ENCODE measurements at regions not wholly inside any gene's neighbourhood (a gene's known extent, or its start where the extent isn't known, plus 50 kb on each side); places are given as distances from the start of the nearest gene placed in this dataset.
"Not testable (repeated sequence)": the region's sequence is repeated elsewhere in the genome, so short reads cannot be mapped to it uniquely, and the experiment has no call there.

DNA sequence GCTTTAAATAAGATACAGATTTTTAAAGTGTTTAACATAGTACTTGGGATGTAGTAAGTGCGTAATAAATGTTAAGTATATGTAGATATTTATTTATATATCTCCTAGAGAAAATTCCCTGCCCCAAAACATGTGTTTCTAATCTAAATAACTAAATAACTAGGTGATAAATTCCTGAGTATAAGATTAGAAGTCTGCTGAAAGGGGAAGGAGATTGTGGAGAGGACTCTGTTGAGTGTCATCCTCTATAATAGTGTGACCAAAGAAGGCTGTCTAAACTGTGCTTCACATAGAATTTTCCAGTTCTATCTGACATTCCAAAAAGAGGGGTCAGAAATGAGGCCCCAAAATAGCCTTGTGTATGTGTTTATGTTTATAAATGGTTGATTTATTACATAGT lies 590.5 kb upstream of the ADAMTS5 start:
- no peak for DNase-seq

DNA sequence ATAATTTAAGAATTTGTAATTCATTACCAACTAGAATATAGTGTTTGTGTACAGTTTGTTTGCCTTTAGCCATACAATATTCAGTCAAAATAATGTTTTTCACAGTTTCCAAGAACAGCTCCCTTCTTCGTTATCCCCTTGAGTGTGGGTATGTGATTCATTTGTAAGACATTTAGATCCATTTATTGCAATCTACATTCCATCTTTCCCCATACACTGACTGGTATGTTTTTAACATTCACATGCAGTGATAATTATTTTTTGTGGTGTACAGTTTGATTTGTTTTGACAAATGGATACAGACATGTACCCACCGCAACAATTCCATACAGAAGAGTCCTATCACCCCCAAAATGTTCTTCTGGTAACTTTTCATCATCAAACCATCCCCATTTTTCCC lies 589.1 kb upstream of the ADAMTS5 start:
- no peak for DNase-seq

DNA sequence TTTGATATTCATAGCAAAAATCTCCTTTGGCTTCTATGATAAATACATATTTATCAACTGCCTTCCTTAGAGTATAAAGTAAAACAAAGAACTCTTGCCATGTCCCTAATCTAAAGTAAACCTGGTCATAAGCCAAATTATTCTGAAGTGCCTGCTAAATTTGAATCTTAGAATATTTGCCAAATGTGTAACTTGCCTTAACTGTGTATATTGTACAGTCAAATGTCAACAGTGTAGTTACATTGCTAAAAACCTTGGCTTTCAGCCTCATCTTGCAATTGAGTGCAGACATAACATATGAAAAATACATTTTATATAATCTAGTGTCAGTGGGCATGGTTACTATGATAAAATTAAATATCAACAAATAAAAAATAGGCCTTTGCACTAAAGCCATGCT lies 583.4 kb upstream of the ADAMTS5 start:
- no peak for DNase-seq

DNA sequence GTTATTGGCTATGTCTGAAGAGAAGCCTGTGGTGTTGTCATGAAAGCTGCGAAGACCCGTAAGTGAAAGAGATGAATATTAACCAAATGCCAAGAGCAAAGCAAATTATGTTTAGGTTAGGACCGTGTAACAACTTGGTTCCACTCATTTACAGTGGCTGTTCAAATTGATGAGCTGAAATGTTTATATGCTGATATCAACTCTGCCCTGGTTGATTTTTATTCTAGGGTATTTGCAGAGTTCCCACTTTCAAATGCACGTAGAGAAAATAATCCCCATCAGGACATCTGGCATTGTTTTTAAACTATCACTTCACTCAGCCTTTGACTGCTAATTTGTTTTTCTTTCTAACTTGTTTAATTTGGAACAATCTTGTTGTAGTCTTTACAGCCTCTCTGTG lies 581.6 kb upstream of the ADAMTS5 start:
- no peak for DNase-seq

DNA sequence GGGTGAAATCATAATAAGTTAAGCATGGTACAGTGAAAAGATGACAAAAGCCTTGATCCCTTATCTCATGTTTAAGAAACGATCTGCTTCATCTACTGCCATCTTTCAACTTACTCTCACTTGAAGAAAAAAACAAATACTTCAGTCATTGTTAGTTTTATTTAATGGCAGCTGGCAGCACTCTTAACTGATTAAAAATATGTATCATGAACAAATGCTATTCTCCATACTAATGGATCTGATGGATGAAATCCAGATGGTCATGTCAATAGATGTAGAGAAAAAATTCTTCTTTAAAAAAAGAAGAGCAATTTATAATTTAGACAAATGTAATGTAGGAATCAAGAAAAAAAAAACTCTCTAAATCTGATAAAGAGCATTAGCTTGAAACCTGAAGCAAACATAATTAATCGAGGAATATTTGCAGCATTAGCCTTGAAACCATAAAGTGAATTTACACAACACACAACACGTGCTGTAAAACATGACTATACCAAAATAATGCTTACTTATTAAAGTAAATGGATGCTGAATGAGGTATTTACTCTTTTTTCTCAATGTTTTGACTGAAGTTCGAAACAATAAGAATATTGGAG lies 579.0 kb upstream of the ADAMTS5 start:
- DNase-seq, result no peak

DNA sequence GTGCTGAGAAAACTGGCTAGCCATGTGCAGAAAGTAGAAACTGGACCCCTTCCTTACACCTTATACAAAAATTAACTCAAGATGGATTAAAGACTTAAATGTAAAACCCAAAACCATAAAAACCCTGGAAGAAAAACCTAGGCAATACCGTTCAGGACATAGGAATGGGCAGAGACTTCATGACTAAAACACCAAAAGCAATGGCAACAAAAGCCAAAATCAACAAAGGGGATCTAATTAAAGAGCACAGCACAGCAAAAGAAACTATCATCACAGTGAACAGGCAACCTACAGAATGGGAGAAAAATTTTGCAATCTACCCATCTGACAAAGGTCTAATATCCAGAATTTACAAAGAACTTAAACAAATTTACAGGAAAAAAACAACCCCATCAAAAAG lies 575.2 kb upstream of the ADAMTS5 start:
- DNase-seq, result not testable (repeated sequence)

DNA sequence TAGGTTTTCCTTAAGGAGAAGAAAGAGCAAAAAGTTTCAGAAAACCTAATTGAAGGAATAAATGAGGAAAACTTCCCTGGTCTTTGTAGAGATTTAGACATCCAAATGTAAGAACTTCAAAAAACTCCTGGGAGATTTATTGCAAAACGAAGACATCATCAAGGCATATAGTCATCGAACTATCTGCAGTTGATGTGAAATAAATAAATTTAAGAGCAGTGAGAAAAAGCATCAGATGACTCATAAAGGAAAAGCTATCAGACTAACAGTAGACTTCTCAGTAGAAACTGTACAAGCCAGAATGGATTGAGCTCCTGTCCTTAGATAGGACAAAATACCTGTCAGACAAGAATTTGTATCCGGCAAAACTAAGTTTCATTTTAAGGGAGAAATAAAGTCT lies 569.4 kb upstream of the ADAMTS5 start:
- DNase-seq, result no peak

DNA sequence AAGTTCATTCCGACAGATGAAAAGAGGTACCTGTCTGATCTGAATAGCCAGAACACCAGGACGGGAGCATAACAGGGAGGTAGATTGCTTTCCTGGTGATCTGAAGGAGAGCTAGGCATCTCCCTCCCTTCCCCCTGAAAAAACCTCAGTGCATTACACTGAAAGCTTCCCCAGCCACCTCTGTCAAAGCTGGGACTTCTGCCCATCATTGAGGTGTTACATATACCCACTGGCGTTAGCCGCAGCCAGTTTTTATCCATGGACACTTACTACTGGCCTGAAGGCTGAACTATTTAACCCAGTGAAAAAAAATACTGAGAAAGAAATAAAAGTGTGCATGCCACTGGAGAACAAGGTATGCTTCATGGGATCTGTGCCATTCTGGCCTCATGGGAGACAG lies 568.3 kb upstream of the ADAMTS5 start:
- DNase-seq, result no peak

DNA sequence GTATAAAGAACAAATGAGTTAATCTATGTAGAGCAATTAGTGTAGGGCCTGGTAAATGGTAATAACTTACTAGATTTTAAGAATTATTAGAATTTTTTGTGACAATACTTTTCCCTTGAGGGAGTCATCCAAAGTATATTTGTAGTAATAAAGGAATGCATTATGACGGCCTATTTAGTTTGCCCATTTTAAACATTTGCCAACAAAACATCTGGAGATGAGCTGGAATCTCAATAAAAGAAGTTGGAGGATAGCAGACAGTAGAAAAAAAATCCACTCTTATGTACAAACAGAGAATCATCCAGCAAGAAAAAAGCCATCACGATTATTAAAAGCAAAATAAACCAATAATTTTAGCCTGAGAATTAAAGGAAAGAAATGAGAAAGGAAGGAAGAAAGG lies 567.3 kb upstream of the ADAMTS5 start:
- DNase-seq, result peak; percentile 3

DNA sequence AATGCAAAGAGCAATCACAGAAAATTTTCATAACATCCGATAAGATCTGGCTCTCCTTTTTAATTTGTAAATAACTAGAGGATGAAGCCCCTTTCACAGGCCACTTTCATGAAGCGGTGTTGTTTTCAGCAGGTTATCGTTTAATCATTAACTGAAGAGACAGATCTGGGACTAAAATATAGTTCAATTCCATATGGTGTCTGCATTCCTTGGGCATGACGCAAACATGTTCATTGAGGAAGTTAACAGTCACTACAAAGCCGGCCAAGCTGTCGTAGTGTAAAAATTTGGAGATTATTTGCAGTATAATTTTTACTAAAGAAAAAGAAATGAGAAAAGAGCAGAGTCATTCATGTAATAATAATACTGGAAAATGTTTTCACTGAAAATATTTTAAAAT lies 565.2 kb upstream of the ADAMTS5 start:
- peak; percentile 44 for DNase-seq

DNA sequence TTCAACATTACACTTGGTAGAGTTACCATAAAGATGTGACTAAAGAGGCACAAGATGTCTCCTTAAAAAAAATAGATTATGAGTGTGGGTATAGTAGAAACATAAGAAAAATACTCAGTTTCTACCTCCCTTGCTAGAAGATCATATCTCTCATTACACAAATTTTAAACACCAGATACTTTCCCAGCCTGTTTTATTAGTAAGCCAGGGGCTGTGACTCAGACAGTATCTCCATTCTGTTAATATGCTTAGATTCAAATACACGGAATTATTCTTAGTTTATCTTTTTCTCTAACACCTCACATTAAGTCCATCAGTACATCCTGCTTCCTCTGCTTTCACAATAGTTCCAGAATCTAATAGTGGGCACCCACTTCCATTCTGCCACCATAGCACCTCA lies 561.8 kb upstream of the ADAMTS5 start:
- no peak for DNase-seq

DNA sequence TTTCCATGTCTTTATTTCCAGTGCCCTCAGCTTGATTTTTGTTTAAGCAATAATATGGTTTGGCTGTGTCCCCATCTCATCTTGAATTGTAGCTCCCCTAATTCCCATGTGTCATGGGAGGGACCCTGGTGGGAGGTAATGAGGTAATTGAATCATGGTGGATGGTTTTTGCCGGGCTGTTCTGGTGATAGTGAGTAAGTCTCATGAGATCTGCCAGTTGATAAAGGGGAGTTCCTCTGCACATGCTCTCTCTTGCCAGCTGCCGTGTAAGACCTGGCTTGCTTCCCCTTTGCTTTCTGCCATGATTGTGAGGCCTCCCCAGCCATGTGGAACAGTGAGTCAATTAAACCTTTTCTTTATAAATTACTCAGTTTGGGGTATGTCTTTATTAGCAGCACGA lies 559.6 kb upstream of the ADAMTS5 start:
- DNase-seq, result no peak

DNA sequence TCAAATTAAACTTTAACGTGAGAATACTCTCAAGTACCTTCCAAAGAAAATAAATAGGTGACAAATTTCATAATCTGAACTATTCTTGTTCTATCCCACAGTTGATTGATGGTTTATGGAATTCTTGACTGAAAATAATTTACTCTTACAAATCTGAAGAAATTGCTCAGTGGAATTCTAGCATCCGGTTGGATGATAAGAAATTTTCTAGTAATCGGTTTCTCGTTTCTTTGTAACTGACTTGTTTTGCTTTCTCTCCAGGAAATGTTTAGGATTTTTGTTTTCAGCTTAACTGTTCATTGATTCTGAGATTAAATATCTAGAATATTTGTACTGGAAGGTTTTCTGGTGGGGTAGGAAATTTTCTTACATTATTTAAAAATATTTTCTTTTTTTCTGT lies 558.9 kb upstream of the ADAMTS5 start:
- DNase-seq, result no peak

DNA sequence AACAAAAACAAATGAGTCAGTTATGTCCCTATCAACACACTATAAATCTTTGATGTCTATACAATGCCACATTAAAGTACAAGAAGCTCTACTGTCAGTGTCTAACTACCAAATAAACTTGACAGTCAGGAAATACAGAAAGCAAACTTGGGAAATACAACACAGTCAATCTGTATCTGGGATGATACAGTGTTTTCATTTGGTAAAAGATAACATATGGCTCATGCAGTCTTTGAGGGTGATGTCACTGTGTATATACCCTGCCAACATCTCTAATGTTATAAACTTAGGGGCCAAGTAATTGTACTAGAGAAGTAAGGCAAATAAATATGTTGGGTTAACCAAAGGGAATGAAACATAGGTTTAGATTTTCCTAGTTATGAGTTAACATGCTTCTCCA lies 552.5 kb upstream of the ADAMTS5 start:
- peak; percentile 95 for DNase-seq

DNA sequence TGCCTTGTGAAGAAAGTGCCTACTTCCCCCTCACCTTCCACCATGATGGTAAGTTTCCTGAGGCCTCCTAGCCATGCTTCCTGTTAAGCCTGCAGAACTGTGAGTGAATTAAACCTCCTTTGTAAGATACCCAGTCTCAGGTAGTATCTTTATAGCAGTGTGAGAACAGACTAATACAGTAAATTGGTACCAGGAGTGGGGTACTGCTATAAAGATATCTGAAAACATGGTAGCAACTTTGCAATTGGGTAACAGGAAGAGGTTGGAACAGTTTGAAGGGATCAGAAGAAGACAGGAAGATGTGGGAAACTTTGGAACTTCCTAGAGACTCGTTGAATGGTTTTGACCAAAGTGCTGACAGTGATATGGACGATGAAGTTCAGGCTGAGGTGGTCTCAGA lies 550.3 kb upstream of the ADAMTS5 start:
- DNase-seq, result not testable (repeated sequence)

DNA sequence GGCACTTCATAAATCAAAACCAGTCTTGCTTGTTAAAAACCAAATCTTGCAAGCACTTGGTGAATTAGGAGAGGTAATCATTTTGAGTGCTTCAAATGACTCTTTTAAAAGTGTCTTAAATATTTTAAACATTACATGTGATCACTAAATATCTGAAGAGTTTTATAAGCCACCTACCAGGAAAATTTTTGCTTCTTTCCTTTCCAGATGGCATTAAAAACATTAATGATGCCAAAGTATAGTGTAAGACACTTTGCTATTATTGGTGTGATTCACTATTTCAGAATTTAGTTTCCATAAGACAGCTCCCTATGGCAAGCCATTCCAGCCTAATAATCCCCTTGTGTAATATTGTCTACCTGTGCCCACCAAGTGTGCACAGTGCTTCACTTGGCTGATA lies 548.8 kb upstream of the ADAMTS5 start:
- DNase-seq, result no peak

DNA sequence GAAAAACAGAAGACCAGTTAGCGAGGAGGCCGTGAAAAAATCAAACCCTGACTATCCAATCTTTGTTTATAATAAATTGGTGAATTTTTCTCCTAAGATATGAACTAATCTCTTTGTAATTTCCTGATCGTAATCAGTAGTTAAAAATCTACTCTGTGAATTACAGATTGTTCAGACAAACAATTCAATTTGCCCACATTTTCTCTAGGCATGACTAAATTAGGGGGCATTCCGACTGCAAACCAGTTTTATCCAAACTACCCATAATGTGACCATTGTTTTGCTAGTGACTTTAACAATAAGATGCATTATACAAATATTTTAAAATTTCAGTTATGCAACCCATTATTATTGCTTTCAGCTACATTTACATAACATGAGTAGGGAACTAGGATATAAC lies 546.9 kb upstream of the ADAMTS5 start:
- no peak for DNase-seq

DNA sequence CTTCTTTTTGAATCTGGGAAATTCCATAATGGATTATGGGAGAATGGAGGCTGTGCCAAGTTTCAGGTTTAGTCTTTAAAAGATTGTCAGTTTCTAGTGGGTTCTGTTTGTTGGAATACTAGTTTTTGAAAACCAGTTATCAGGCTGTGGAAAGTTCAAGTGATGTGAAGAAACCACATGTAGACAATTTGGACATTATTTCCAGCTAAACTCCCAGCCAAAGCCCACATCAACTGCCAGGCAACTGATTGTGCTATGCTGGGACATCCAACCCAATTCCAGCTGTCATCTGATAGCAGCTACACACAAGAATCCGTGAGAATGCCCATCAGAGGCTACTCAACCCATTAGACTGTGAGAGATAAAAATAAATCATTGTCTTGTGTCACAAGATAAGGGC lies 546.1 kb upstream of the ADAMTS5 start:
- no peak for DNase-seq

DNA sequence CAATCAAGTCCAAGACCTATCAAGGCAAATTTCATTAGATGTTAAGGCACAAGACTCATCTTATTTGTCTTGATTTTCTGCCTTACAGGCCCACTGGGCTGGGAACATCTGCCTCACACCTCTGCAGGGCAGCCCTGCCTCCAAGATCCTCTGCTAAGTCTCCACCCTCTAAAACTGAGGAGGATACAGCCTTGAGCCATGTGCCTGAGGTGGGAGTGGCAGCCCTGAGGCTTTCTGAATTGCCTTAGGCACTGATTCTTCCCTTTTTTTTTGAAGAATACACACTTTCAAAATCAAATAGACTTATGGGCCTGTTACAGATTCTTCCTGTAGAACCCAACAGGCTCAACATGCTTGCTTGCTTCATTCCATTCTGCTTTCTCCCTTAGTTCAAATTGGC lies 544.3 kb upstream of the ADAMTS5 start:
- DNase-seq, result no peak

DNA sequence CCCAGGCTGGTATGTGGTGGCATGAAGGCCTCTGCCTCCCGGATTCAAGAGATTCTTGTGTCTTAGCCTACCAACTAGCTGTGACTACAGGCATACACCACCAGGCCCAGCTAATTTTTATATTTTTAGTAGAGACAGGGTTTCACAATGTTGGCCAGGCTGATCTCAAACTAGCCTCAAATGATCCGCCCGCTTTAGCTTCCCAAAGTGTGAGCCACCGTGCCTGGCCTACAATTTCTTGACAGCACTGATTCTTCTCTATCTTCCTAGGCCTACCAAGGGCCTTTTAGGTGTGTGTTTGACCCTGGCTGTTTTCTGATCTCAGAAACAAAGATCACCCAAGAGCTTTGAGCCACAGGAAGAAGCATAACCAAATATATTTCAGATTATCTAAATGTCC lies 540.8 kb upstream of the ADAMTS5 start:
- DNase-seq, result no peak

DNA sequence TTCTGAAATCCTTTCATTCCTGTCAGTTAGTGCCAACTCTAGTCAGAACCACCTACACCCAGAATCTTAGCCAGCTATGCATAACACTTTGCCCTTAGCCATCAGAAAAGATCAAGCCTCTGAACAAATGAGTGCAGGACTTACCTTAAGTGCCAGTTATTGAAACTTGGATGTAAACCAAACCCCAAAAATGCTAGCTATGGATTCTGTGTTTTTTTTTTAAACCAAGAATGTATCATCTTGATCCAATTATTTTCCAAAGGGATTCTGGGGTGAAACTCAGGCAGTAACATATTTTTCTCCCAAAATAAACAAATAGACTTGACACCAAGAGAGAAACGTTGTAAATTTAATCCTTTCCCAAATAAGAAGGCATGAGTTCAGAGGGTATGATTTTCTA lies 538.6 kb upstream of the ADAMTS5 start:
- DNase-seq, result peak; percentile 10

DNA sequence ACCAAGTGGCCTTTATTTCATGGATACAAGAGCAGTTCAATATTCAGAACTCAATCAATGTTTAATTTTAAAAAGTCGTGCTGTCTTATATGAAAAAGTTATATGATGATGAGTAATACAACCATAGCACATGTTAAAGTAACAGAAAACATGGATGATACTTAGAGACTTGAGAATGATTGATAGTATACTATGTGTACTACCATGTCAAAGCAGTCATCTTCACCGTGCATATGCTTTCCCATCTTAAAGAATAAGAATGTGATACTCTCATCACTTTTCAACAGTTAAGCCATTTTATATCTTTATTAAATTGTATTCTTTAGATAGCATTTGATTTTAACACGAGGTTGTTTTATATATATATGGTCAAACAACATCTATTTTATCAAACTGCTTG lies 535.9 kb upstream of the ADAMTS5 start:
- no peak for DNase-seq

DNA sequence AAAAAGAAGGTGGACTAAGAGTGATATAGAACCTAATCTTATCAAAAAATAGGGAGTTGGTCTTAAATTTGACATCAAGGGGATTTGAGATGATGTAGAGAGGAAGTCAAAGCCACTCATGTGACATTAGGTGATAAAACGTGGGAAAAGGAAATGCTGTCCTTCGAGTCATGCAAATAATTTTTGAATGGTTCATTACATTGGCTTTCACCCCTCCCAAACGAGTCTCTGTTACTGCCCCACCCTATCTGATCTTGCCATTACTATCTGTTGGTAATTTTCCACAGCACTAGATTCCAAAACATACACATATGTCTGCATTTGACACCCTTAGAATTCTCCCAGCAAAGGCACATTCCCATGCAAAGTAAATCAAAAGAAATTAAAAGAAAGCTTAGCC lies 531.1 kb upstream of the ADAMTS5 start:
- DNase-seq, result no peak

DNA sequence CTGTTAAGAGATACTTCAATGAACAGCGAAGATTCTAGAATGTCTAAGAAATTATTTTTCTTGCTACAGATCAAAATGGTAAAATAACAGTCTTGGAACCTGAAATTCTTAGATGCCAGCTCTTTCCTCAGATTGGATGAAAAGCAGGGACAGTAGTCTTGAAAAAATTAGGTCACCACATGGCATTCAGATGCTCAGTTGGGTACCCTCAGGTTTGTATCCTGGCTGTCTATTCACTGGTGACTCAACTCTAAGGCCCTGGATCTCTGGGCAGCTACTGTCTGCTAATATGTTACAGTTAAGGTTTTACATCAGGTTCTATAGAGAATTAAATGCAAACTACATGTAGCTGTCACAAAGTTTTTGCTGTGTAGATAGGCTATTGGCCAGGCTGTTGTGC lies 528.9 kb upstream of the ADAMTS5 start:
- no peak for DNase-seq

DNA sequence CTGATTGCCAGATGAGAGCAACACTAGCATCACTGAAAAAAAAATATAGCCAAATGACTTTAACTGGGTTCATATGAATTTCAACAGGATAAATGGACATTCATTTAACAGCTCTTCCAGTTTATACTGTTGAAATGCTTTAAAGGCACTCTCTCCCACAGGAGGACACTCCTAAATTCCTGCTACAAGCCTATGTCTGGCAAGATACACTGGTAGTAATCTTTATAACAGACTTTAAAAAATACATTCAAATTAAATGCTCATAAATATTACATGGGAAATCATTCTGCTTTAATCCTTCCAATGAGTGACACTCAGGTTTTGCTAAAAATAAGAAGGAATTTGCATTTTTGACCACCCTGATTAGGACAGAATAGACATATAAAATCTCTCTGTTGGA lies 526.7 kb upstream of the ADAMTS5 start:
- peak; percentile 10 for DNase-seq
